Naive thymus-derived CD4-positive, alpha-beta T cell (primary cell): ENCODE measurements at regions not wholly inside any gene's neighbourhood (a gene's known extent, or its start where the extent isn't known, plus 50 kb on each side); places are given as distances from the start of the nearest gene placed in this dataset.

ENCODE experiments used
- ATAC-seq: fragments of 150-1000 bp; cut with Tn5 transposase; 2 replicates; pipeline ENCODE4 v1.10.0; 2021; ENCODE audit warnings: mild to moderate bottlenecking, moderate library complexity
- CTCF ChIA-PET: fragments of 350-600 bp; sonication (Branson Sonifier 250); formaldehyde crosslinking; loops from one replicate; lab custom pipeline; 2021; ENCODE audit warnings: antibody characterized with exemption; lab: Charles Lee
- POLR2A ChIA-PET: fragments of 350-600 bp; sonication (Branson Sonifier 250); formaldehyde crosslinking; loops from one replicate; lab custom pipeline; 2021; ENCODE audit warnings: antibody characterized with exemption, inconsistent platforms; lab: Charles Lee
- DNase-seq, 9 donors: peaks; one replicate each; pipeline versions ENCODE4 v3.0.0 to v3.0.0-alpha.2; 2020 to 2022; ENCODE audit warnings: mixed read lengths in 1 of 9
- H3K27ac ChIP-seq: one replicate; pipeline ENCODE4 v1.7.0; 2013; ENCODE audit warnings: mild to moderate bottlenecking, low read depth, low read length, moderate library complexity
- H3K27me3 ChIP-seq, 2 donors: one replicate each; pipeline ENCODE4 v1.7.0; 2013; ENCODE audit warnings: low read length in 2 of 2, mild to moderate bottlenecking in 2 of 2, moderate library complexity in 2 of 2; ENCODE audit not compliant: control insufficient read depth in 2 of 2, insufficient read depth in 2 of 2
- H3K36me3 ChIP-seq, 3 experiments: 1 replicate in 2 of 3; 2 replicates in 1 of 3; pipeline ENCODE4 v1.7.0; 2013; ENCODE audit warnings: low read length in 3 of 3, mild to moderate bottlenecking in 3 of 3, moderate library complexity in 1 of 3; ENCODE audit not compliant: insufficient read depth in 3 of 3, control insufficient read depth in 2 of 3
- H3K4me1 ChIP-seq, 2 donors: one replicate each; pipeline ENCODE4 v1.7.0; 2013; ENCODE audit warnings: low read length in 2 of 2, mild to moderate bottlenecking in 2 of 2, moderate library complexity in 1 of 2; ENCODE audit not compliant: control insufficient read depth in 2 of 2, insufficient read depth in 2 of 2
- H3K4me3 ChIP-seq: 2 replicates; pipeline ENCODE4 v1.7.0; 2013; ENCODE audit warnings: mild to moderate bottlenecking, low read length
- H3K9me3 ChIP-seq, 3 experiments: 1 replicate in 2 of 3; 2 replicates in 1 of 3; pipeline ENCODE4 v1.7.0; 2013; ENCODE audit warnings: low read length in 3 of 3; ENCODE audit not compliant: control insufficient read depth in 2 of 3
- H3K27ac Mint-ChIP-seq, 9 donors: one replicate each; pipeline ENCODE4 v1.8.0; 2020 to 2022; ENCODE audit warnings: mixed read lengths in 9 of 9, mild to moderate bottlenecking in 8 of 9, moderate library complexity in 5 of 9, inconsistent platforms in 2 of 9
- H3K27me3 Mint-ChIP-seq, 5 donors: one replicate each; pipeline ENCODE4 v1.8.0; 2021 to 2022; ENCODE audit warnings: mixed read lengths in 5 of 5, mild to moderate bottlenecking in 1 of 5
- H3K36me3 Mint-ChIP-seq, 5 donors: one replicate each; pipeline ENCODE4 v1.8.0; 2020 to 2022; ENCODE audit warnings: mixed read lengths in 5 of 5, mild to moderate bottlenecking in 3 of 5, inconsistent platforms in 1 of 5
- H3K4me1 Mint-ChIP-seq, 7 donors: one replicate each; pipeline ENCODE4 v1.8.0; 2020 to 2022; ENCODE audit warnings: mixed read lengths in 7 of 7, mild to moderate bottlenecking in 3 of 7, inconsistent platforms in 1 of 7
- H3K4me3 Mint-ChIP-seq, 10 donors: one replicate each; pipeline ENCODE4 v1.8.0; 2020 to 2022; ENCODE audit warnings: mild to moderate bottlenecking in 10 of 10, mixed read lengths in 10 of 10, moderate library complexity in 6 of 10, inconsistent platforms in 2 of 10
- H3K9me3 Mint-ChIP-seq, 11 donors: one replicate each; pipeline ENCODE4 v1.8.0; 2020 to 2022; ENCODE audit warnings: mixed read lengths in 11 of 11, mild to moderate bottlenecking in 4 of 11, inconsistent platforms in 1 of 11, moderate library complexity in 1 of 11
- intact Hi-C, 2 donors: fragments of 100-400 bp; cut with micrococcal nuclease; formaldehyde crosslinking; loops; one replicate each; pipeline ENCODE4 v1.15.1; 2023

DNA sequence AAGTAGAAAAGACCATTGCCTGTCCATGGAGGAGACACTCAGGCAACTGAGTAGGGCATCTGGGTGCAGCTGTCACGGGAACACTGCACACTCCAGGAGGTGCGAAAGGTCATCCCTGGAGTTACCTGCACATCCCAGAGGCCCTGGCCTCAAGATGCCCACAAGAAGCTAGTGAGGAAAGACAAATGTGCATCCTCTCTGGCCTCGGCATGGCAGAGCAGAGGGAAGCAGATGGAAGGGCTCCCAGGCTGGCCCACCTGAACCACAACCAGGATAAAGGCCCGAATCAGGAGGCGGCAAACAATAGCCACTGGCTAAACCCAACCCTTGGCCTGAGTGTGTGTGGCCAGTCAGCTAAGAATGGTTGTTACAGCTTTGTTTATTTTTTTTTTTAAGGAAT lies 231.7 kb downstream of the SYK start:
- H3K9me3 Mint-ChIP-seq = peaks cover 0 to 6% (median 0%) of the 10 kb centered on the region in 11 donors
- no peak for DNase-seq
- ChIA-PET POLR2A (no interaction called here), CTCF (interaction anchor here (0.7 to 1.5 kb wide), 3 partner anchors 118 to 591 kb away, joined by 3 to 4 read pairs (median 3); no protein-coding TSS in a partner anchor)
- no peak overlapping the region for H3K4me3 ChIP-seq
- H3K36me3 ChIP-seq = no peaks in the 10 kb centered on the region
- H3K4me3 Mint-ChIP-seq = no peak overlapping the region
- H3K27me3 Mint-ChIP-seq = peaks cover 6 to 31% (median 23%) of the 10 kb centered on the region in 5 donors
- H3K36me3 Mint-ChIP-seq = no peaks in the 10 kb centered on the region
- H3K4me1 Mint-ChIP-seq = peaks cover 7 to 34% (median 10%) of the 10 kb centered on the region in 7 donors
- intact Hi-C loops = loop anchor here (1.0 to 10.0 kb wide), 5 partner anchors 72 to 682 kb away; no protein-coding TSS in a partner anchor
- no peaks in the 10 kb centered on the region for H3K9me3 ChIP-seq
- no peaks in the 10 kb centered on the region for H3K27me3 ChIP-seq
- H3K27ac Mint-ChIP-seq = no peak overlapping the region
- no peak for ATAC-seq
- H3K4me1 ChIP-seq = peaks cover 8 to 11% of the 10 kb centered on the region in 2 donors
- no peak overlapping the region for H3K27ac ChIP-seq

DNA sequence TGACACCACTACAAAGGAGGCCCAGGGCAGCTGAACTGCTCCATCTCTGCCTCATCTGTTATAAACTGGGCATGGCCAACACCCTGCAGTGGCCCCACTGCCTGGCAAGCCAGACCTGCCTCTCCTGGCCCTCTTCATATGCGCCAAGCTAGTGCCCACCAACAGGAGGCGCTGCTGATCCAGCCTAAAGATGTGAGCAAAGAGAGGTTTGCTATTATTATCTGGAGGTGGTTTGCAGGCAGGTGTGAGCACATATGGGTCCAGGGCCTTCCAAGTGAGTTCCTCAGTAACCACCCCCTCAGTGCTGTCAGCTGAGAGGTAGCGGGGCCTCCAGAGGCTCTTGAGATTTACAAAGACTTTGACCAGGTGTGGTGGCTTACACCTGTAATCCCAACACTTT lies 232.2 kb downstream of the SYK start:
- no peak overlapping the region for H3K4me3 ChIP-seq
- Mint-ChIP-seq H3K27me3 (peaks cover 4 to 28% (median 25%) of the 10 kb centered on the region in 5 donors), H3K36me3 (no peaks in the 10 kb centered on the region), H3K4me3 (no peak overlapping the region), H3K4me1 (peaks cover 7 to 39% (median 10%) of the 10 kb centered on the region in 7 donors), H3K27ac (no peak overlapping the region), H3K9me3 (peaks cover 0 to 1% (median 0%) of the 10 kb centered on the region in 11 donors)
- intact Hi-C loops = loop anchor here (1.0 to 10.0 kb wide), 5 partner anchors 71 to 681 kb away; no protein-coding TSS in a partner anchor
- ATAC-seq (peak; percentile 50), DNase-seq (peak in 8 of 9 donors; percentile 26 to 69 (median 38))
- peaks cover 8 to 11% of the 10 kb centered on the region in 2 donors for H3K4me1 ChIP-seq
- H3K36me3 ChIP-seq = no peaks in the 10 kb centered on the region
- ChIA-PET CTCF (interaction anchor here (0.7 to 1.5 kb wide), 2 partner anchors 119 to 414 kb away, joined by 3 to 4 read pairs; no protein-coding TSS in a partner anchor), POLR2A (no interaction called here)
- no peaks in the 10 kb centered on the region for H3K27me3 ChIP-seq
- no peak overlapping the region for H3K27ac ChIP-seq
- no peaks in the 10 kb centered on the region for H3K9me3 ChIP-seq

DNA sequence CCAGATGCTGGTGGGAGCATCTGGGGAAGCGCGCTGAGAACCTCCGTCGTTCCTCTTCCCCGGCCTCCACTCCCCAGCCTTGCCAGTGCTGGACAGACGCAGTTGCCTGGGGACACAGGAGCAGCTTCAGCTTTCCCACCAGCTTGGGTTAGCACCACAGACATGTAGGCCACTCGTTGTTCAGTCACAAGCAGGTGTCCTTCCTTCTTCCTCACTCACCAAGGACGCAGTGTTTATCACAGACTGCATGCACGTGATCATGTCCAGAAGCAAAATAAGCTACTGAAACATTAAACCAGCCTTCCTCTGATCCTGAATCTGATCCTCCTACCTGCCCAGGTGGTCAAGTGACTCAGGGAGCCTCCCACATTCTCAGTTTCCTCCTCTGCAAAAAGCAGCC lies 232.9 kb downstream of the SYK start:
- no peak overlapping the region for H3K27ac Mint-ChIP-seq
- H3K4me3 Mint-ChIP-seq = peak overlapping the region in 1 of 10 donors; percentile 18

DNA sequence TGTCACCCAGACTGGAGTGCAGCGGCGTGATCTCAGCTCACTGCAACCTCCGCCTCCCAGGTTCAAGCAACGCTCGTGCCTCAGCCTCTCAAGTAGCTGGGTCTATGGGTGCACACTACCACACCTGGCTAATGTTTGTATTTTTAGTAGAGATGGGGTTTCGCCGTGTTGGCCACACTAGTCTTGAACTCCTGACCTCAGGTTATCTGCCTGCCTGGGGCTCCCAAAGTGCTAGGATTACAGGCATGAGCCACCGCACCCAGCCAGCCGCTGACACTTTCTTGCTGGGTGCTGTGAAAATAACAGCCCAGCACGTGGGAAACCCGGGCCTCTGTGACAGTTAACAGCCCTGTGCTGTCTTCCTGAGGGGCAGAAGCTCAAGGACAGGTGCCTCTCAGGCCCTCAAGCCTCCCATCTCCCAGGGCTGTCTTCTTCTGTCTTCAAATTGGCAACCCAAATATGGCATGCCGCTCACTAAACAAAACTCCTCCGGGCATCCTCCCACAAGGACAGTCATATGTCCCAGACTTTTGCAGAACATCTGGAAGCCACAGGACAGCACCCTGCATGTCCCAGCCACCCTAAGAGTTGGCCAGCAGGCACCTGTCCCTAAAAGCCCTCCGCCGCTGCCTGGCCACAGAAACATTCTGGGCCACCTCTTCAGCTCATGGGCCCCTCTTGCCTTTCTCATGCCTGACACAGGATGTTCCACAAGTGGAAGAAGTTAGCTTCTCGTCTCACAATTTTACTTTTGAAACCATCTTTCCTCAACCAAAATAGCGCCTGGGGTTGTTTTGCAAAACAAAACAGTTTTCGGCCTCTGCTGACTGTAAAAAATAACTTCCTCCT lies 233.6 kb downstream of the SYK start:
- peaks cover 0 to 1% (median 0%) of the 10 kb centered on the region in 11 donors for H3K9me3 Mint-ChIP-seq
- Histone ChIP-seq H3K27ac (no peak overlapping the region), H3K4me1 (peaks cover 8 to 11% of the 10 kb centered on the region in 2 donors), H3K4me3 (no peak overlapping the region), H3K27me3 (no peaks in the 10 kb centered on the region), H3K36me3 (no peaks in the 10 kb centered on the region), H3K9me3 (no peaks in the 10 kb centered on the region)
- peaks cover 0 to 28% (median 15%) of the 10 kb centered on the region in 5 donors for H3K27me3 Mint-ChIP-seq
- no peaks in the 10 kb centered on the region for H3K36me3 Mint-ChIP-seq
- peaks cover 10 to 52% (median 11%) of the 10 kb centered on the region in 7 donors for H3K4me1 Mint-ChIP-seq
- no peak overlapping the region for H3K27ac Mint-ChIP-seq
- POLR2A ChIA-PET = no interaction called here
- no peak for DNase-seq
- CTCF ChIA-PET = interaction anchor here (0.6 kb wide), 1 partner anchor 520 kb away, joined by 3 read pairs; no protein-coding TSS in a partner anchor
- intact Hi-C loops = loop anchor here (10.0 kb wide), 4 partner anchors 70 to 680 kb away; no protein-coding TSS in a partner anchor
- no peak overlapping the region for H3K4me3 Mint-ChIP-seq
- ATAC-seq = no peak

More for the DNA sequence above, 232.9 kb downstream of the SYK start:
- Histone ChIP-seq H3K9me3 (no peaks in the 10 kb centered on the region), H3K27ac (no peak overlapping the region), H3K4me3 (no peak overlapping the region), H3K36me3 (no peaks in the 10 kb centered on the region), H3K4me1 (peaks cover 8 to 11% of the 10 kb centered on the region in 2 donors), H3K27me3 (no peaks in the 10 kb centered on the region)
- Mint-ChIP-seq H3K27me3 (peaks cover 0 to 28% (median 18%) of the 10 kb centered on the region in 5 donors), H3K4me1 (peaks cover 10 to 46% (median 10%) of the 10 kb centered on the region in 7 donors), H3K36me3 (no peaks in the 10 kb centered on the region), H3K9me3 (peaks cover 0 to 1% (median 0%) of the 10 kb centered on the region in 11 donors)
- POLR2A ChIA-PET = no interaction called here
- CTCF ChIA-PET = interaction anchor here (0.6 to 1.5 kb wide), 2 partner anchors 119 to 521 kb away, joined by 3 to 4 read pairs; no protein-coding TSS in a partner anchor
- ATAC-seq = no peak
- intact Hi-C loops = loop anchor here (10.0 kb wide), 4 partner anchors 70 to 680 kb away; no protein-coding TSS in a partner anchor
- DNase-seq = no peak

DNA sequence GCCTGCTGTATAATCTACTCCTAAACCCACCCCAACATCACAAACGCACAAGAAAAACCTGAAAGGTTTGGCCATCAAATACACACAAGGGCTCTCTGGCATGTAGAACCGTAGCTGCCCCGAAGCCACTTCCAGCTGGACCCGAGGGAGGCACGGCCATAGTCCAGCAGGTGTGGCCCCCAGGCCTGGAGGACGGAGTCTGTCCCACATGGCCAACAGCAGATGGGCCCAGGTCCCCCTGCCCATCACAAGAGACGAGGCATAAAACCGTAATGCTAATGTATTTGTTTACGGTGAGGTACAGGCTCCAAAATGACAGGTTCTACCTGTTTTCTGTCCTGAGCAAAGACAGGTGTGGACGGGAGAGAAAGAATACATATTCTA lies 234.2 kb downstream of the SYK start:
- peaks cover 0 to 1% (median 0%) of the 10 kb centered on the region in 11 donors for H3K9me3 Mint-ChIP-seq
- intact Hi-C loops = loop anchor here (2.0 to 10.0 kb wide), 5 partner anchors 69 to 679 kb away; partner anchors contain the start of gene AUH (in 1 of the 2)
- no peaks in the 10 kb centered on the region for H3K36me3 ChIP-seq
- no peak overlapping the region for H3K27ac Mint-ChIP-seq
- H3K27me3 ChIP-seq = no peaks in the 10 kb centered on the region
- peaks cover 0 to 4% (median 0%) of the 10 kb centered on the region in 5 donors for H3K36me3 Mint-ChIP-seq
- no peak overlapping the region for H3K4me3 Mint-ChIP-seq
- ChIA-PET POLR2A (no interaction called here), CTCF (no interaction called here)
- H3K27ac ChIP-seq = no peak overlapping the region
- peaks cover 10 to 58% (median 11%) of the 10 kb centered on the region in 7 donors for H3K4me1 Mint-ChIP-seq
- no peak overlapping the region for H3K4me3 ChIP-seq
- no peak for DNase-seq
- peaks cover 8 to 11% of the 10 kb centered on the region in 2 donors for H3K4me1 ChIP-seq
- no peak for ATAC-seq
- H3K9me3 ChIP-seq = no peaks in the 10 kb centered on the region
- peaks cover 0 to 32% (median 15%) of the 10 kb centered on the region in 5 donors for H3K27me3 Mint-ChIP-seq

DNA sequence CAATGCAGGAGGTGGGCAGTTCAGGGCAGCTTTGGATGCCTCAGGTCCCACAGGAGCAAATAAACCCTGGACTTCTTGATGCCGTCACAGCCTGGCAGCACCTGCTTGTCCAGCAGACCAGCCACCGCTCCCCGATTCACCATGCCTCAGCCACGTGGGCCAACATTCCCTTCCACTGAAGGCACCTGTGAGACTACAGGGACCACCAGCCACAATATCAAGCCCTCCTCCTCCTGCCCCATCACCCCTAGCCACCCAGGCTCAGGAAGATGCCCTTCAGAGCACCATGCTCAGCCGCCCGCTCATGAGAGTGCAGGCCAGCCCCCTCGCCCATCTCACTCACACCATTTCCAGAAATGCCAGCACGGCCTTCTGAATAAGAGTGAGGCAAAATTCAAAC lies 234.7 kb downstream of the SYK start:
- Mint-ChIP-seq H3K27ac (peak overlapping the region in 1 of 9 donors; percentile 13), H3K36me3 (peaks cover 0 to 4% (median 0%) of the 10 kb centered on the region in 5 donors), H3K27me3 (peaks cover 0 to 34% (median 15%) of the 10 kb centered on the region in 5 donors), H3K4me1 (peaks cover 10 to 63% (median 11%) of the 10 kb centered on the region in 7 donors), H3K9me3 (peaks cover 0 to 1% (median 0%) of the 10 kb centered on the region in 11 donors), H3K4me3 (no peak overlapping the region)
- Histone ChIP-seq H3K27me3 (no peaks in the 10 kb centered on the region), H3K9me3 (no peaks in the 10 kb centered on the region), H3K4me1 (peaks cover 8 to 11% of the 10 kb centered on the region in 2 donors), H3K4me3 (no peak overlapping the region), H3K27ac (no peak overlapping the region), H3K36me3 (no peaks in the 10 kb centered on the region)
- POLR2A ChIA-PET = no interaction called here
- intact Hi-C loops = loop anchor here (2.0 to 10.0 kb wide), 5 partner anchors 68 to 678 kb away; partner anchors contain the start of gene AUH (in 1 of the 2)
- CTCF ChIA-PET = interaction anchor here (1.7 kb wide), 1 partner anchor 390 kb away, joined by 14 read pairs; no protein-coding TSS in a partner anchor
- no peak for DNase-seq
- no peak for ATAC-seq
